RWPE2 (cell line): ENCODE measurements at regions not wholly inside any gene's neighbourhood (a gene's known extent, or its start where the extent isn't known, plus 50 kb on each side); places are given as distances from the start of the nearest gene placed in this dataset.
A peak's percentile ranks its signal among the peaks of the same experiment; 100 is the strongest.

Source experiments
- ATAC-seq: fragments of 200-7000 bp; cut with Tn5 transposase; 3 replicates; pipeline ENCODE4 v1.9.1; 2021; ENCODE audit warnings: low read depth
- DNase-seq: peaks from one replicate; pipeline ENCODE4 v3.0.0-alpha.2; 2020; ENCODE audit warnings: low spot score
- H3K27ac ChIP-seq: fragments of 450-650 bp; 2 replicates; pipeline ENCODE4 v1.5.1; 2017; ENCODE audit warnings: mild to moderate bottlenecking; ENCODE audit not compliant: poor library complexity, severe bottlenecking
- H3K27me3 ChIP-seq: fragments of 250-450 bp; sonication (Bioruptor Pico); 2 replicates; pipeline ENCODE4 v1.5.1; 2021; ENCODE audit warnings: mild to moderate bottlenecking, moderate library complexity; ENCODE audit not compliant: insufficient read depth, poor library complexity, severe bottlenecking
- H3K36me3 ChIP-seq: fragments of 250-450 bp; sonication (Bioruptor Pico); 2 replicates; pipeline ENCODE4 v1.5.1; 2020; ENCODE audit warnings: low read depth, mild to moderate bottlenecking, moderate library complexity
- H3K4me1 ChIP-seq: fragments of 250-450 bp; sonication (Bioruptor Pico); 2 replicates; pipeline ENCODE4 v1.5.1; 2021; ENCODE audit warnings: mild to moderate bottlenecking, moderate library complexity; ENCODE audit not compliant: insufficient read depth, poor library complexity, severe bottlenecking
- H3K4me3 ChIP-seq: fragments of 250-450 bp; sonication (Bioruptor Pico); 2 replicates; pipeline ENCODE4 v1.5.1; 2021; ENCODE audit warnings: mild to moderate bottlenecking, moderate library complexity; ENCODE audit not compliant: severe bottlenecking
- H3K9me3 ChIP-seq: fragments of 250-450 bp; sonication (Bioruptor Pico); 2 replicates; pipeline ENCODE4 v1.5.1; 2021; ENCODE audit warnings: mild to moderate bottlenecking, moderate library complexity; ENCODE audit not compliant: severe bottlenecking
- TF ChIP-seq, protein P1 (sequence below): fragments of 450-650 bp; IDR thresholded peaks from one replicate; pipeline ENCODE4 v1.5.1; 2017; ENCODE audit warnings: mild to moderate bottlenecking, moderate library complexity; ENCODE audit not compliant: poor library complexity, severe bottlenecking

DNA sequence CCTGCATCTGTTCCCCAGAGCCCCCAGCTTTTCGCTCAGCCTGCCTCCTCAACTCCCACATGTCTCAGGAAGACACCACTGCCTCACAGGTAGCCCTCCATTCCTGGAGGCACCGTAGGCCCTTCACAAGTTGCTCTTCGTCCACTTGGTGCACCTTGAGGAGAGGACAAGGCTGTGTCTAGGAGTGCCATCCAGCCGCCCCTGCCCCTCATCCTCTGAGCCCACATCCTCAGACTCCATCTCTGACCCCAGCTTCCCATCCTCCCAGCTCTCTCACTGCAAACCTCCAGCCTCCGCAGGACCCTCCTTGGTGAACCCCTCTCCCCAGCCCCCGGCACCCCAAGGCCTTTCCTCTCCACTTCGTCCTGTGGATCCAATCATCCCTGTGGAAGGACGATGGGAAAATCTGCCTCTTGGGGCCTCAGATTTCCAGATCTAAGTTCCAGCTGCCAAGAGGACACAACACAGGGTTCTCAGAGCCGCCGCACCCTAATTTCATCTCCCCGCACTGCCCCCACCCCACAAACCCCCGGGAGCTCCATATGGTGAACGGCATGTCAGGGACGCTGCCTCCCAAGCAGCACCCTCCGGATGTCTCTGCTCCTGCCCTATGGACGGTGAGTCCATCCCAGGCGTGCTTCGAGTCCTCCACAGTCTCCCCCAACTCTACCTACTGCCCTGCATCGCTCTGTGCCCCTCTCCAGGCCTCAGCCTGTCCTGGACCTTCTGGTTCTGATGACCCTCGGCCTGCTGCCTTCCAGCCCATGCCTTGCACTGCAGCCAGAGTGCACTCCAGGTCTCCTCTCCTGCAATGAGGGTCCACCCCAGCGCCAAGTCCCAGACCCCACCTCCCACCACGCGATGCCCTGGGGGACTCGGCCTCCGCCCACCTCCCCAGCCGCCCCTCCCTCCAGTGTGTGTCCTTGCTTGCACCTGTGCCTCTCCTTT, 314.1 kb upstream of the DIO3 start:
- H3K4me1 ChIP-seq: peaks cover 4% of the 10 kb centered on the region
- H3K36me3 ChIP-seq: no peaks in the 10 kb centered on the region
- H3K4me3 ChIP-seq: no peak overlapping the region
- ATAC-seq: no peak
- H3K27me3 ChIP-seq: no peaks in the 10 kb centered on the region
- TF ChIP-seq, protein P1, sequence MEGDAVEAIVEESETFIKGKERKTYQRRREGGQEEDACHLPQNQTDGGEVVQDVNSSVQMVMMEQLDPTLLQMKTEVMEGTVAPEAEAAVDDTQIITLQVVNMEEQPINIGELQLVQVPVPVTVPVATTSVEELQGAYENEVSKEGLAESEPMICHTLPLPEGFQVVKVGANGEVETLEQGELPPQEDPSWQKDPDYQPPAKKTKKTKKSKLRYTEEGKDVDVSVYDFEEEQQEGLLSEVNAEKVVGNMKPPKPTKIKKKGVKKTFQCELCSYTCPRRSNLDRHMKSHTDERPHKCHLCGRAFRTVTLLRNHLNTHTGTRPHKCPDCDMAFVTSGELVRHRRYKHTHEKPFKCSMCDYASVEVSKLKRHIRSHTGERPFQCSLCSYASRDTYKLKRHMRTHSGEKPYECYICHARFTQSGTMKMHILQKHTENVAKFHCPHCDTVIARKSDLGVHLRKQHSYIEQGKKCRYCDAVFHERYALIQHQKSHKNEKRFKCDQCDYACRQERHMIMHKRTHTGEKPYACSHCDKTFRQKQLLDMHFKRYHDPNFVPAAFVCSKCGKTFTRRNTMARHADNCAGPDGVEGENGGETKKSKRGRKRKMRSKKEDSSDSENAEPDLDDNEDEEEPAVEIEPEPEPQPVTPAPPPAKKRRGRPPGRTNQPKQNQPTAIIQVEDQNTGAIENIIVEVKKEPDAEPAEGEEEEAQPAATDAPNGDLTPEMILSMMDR: no peak
- DNase-seq: peak; percentile 61
- no peak overlapping the region for H3K27ac ChIP-seq
- no peaks in the 10 kb centered on the region for H3K9me3 ChIP-seq

DNA sequence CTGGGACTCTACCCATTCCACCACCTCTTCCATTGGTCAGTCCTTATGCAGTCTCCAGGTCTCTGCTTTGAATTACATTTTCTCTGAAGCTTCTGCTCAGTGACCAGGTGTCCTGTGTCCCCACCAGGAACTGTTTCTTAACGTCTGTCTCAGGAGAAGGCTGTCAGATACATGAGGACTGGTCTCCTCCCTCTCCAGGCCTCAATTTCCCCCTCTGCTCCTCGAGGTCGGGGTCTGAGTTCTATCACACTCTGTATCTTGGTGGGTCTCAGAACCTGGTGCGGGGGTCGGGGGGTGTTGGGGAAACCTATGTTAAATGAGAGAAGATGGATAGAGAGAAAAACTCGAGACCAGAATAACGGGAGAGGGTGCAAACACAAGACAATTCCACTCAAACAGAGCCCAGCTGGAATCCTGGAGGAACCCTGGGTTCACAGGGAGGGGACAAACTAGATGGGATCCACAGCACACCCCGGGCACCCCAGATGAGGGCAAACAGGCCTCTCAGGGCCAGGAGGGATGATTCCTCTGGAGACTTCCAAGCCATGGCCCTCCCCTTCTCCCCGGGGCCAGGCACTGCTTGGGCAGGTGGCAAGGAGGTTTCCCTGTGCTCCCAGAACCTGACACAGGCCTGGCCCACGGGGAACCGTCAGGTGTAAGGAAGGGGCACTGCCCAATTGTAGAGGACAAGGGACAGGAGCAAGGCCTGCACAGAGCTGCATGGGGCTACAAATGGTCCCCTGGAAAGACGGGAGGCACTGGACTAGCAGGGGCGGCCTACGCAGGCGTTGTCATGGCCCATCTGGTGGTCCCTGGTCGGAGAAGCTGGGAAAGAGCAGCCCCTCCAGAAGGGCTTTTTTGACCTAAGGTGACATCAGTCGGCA, 313.2 kb upstream of the DIO3 start:
- H3K4me1 ChIP-seq: peaks cover 3% of the 10 kb centered on the region
- no peak overlapping the region for H3K4me3 ChIP-seq
- DNase-seq: peak; percentile 60
- ATAC-seq: no peak
- H3K9me3 ChIP-seq: no peaks in the 10 kb centered on the region
- no peak overlapping the region for H3K27ac ChIP-seq
- no peaks in the 10 kb centered on the region for H3K27me3 ChIP-seq
- H3K36me3 ChIP-seq: no peaks in the 10 kb centered on the region
- TF ChIP-seq, protein P1: no peak

DNA sequence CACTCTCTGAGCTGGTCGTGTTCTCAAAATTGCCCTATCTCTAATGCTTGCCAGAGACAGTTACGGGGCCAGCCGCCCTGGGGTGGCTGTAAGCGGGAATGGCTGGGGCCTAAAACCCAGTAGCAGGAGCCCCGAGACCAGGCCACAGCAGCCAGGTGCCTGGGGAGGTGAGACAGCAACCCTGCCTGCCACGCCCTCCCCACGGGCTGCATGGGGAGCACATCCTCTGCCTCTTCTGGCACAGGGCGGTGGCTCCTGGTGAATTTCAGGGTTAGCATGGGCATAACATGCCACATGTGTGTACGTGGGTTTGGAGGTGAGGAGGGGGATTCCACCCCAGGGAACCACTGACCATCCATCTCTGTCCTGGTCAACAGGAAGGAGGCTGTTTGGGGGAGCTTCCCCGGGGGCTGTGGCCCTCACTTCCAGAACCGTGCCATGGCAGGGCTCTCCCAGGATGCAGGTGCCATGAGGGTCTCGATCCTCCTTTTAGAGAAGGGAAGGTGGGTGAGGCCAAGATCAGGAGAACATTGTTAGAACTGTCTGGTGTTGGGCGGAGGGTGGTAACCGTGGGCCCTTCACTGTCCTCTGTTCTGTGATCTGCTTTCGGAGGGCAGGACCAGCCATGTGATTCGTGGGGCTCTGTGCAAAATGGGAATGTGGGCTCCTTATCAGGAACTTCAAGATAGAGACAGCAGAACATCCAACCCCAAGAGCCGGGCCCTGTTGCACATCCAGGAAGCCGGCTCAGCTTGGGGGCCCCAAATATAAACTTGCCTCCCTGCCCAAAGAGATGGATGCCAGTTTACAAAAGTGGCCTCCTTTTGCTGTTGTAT, 312.2 kb upstream of the DIO3 start:
- no peaks in the 10 kb centered on the region for H3K4me1 ChIP-seq
- H3K9me3 ChIP-seq: no peaks in the 10 kb centered on the region
- H3K4me3 ChIP-seq: no peak overlapping the region
- H3K27me3 ChIP-seq: no peaks in the 10 kb centered on the region
- ATAC-seq (no peak), DNase-seq (peak; percentile 64)
- H3K27ac ChIP-seq: no peak overlapping the region
- TF ChIP-seq, protein P1: no peak
- no peaks in the 10 kb centered on the region for H3K36me3 ChIP-seq

DNA sequence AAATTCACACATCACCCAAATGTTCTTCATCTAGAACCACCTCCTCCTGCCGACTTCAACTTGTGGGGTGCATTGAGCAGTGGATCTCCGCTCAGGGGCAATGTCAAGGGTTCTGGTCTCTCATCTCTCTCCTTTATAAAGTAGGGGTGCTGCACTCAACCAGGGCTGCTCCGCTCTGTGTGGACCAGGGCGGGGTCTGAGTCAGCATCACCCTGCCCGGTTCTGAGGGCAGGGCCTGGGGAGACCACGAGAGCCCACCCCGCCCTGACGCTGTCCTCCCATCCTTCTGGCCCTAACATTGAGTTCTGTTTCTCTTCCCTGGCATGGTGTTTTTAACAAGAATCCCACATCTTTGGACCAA, 311.6 kb upstream of the DIO3 start:
- ATAC-seq (no peak), DNase-seq (no peak)
- TF ChIP-seq, protein P1: no peak

More for the DNA sequence above, 311.6 kb upstream of the DIO3 start:
- no peaks in the 10 kb centered on the region for H3K36me3 ChIP-seq
- no peak overlapping the region for H3K27ac ChIP-seq
- H3K4me1 ChIP-seq: no peaks in the 10 kb centered on the region
- no peaks in the 10 kb centered on the region for H3K27me3 ChIP-seq
- H3K9me3 ChIP-seq: no peaks in the 10 kb centered on the region
- no peak overlapping the region for H3K4me3 ChIP-seq
